ENCODE measurements at regions not wholly inside any gene's neighbourhood (a gene's known extent, or its start where the extent isn't known, plus 50 kb on each side); places are given as distances from the start of the nearest gene placed in this dataset.

- Histone ChIP-seq H3K27me3 (ENCODE audit: insufficient read depth, low read length, poor library complexity) (peaks cover 7% of the 10 kb centered on the region), H3K36me3 (ENCODE audit: insufficient read depth, low read length) (no peaks in the 10 kb centered on the region), H3K4me2 (ENCODE audit: insufficient read depth, low read length) (no peak overlapping the region), H3K79me2 (ENCODE audit: insufficient read depth, low read length) (no peaks in the 10 kb centered on the region), H2AFZ (ENCODE audit: low read depth, low read length) (no peak overlapping the region), H3K27ac (ENCODE audit: low read length) (no peak overlapping the region), H3K9ac (ENCODE audit: low read depth, low read length) (no peak overlapping the region), H4K20me1 (ENCODE audit: insufficient read depth, low read length) (no peaks in the 10 kb centered on the region), H3K4me1 (ENCODE audit: insufficient read depth, low read length) (no peaks in the 10 kb centered on the region), H3K9me3 (ENCODE audit: insufficient read depth, low read length, severe bottlenecking) (no peaks in the 10 kb centered on the region), H3K4me3 (ENCODE audit: low read depth in 1 of 2, low read length in 2 of 2) (no peak overlapping the region)
- no peak for DNase-seq
- TF ChIP-seq EZH2 (IDR thresholded peaks at IDR 0.05; ENCODE audit: borderline replicate concordance, low read depth, low read length, severe bottlenecking) (no peak), CTCF (IDR thresholded peaks at IDR 0.05; ENCODE audit: borderline replicate concordance, extremely low read depth, low read length, poor library complexity, severe bottlenecking) (no peak)
- ATAC-seq (ENCODE audit: insufficient read depth, low read depth): no peak
Measured at GRCh38 chr2:136468799-136469369, 296.5 kb upstream of the THSD7B start.

GRCh38 chr2:136452528-136452927 lies 312.8 kb upstream of the THSD7B start:
- TF ChIP-seq EZH2 (IDR thresholded peaks at IDR 0.05; ENCODE audit: borderline replicate concordance, low read depth, low read length, severe bottlenecking): no peak
- TF ChIP-seq CTCF (IDR thresholded peaks at IDR 0.05; ENCODE audit: borderline replicate concordance, extremely low read depth, low read length, poor library complexity, severe bottlenecking): no peak
- ATAC-seq (ENCODE audit: insufficient read depth, low read depth) (no peak), DNase-seq (no peak)
- Histone ChIP-seq H3K4me2 (ENCODE audit: insufficient read depth, low read length) (no peak overlapping the region), H3K27me3 (ENCODE audit: insufficient read depth, low read length, poor library complexity) (peaks cover 25% of the 10 kb centered on the region), H3K9ac (ENCODE audit: low read depth, low read length) (no peak overlapping the region), H3K27ac (ENCODE audit: low read length) (no peak overlapping the region), H3K4me1 (ENCODE audit: insufficient read depth, low read length) (no peaks in the 10 kb centered on the region), H3K79me2 (ENCODE audit: insufficient read depth, low read length) (no peaks in the 10 kb centered on the region), H3K9me3 (ENCODE audit: insufficient read depth, low read length, severe bottlenecking) (no peaks in the 10 kb centered on the region), H2AFZ (ENCODE audit: low read depth, low read length) (no peak overlapping the region), H3K4me3 (ENCODE audit: low read depth in 1 of 2, low read length in 2 of 2) (no peak overlapping the region), H4K20me1 (ENCODE audit: insufficient read depth, low read length) (no peaks in the 10 kb centered on the region), H3K36me3 (ENCODE audit: insufficient read depth, low read length) (no peaks in the 10 kb centered on the region)

- no peak overlapping the region for H2AFZ ChIP-seq (ENCODE audit: low read depth, low read length)
- H3K9ac ChIP-seq (ENCODE audit: low read depth, low read length): no peak overlapping the region
- H3K4me2 ChIP-seq (ENCODE audit: insufficient read depth, low read length): no peak overlapping the region
- no peaks in the 10 kb centered on the region for H3K79me2 ChIP-seq (ENCODE audit: insufficient read depth, low read length)
- no peak for DNase-seq
- H3K36me3 ChIP-seq (ENCODE audit: insufficient read depth, low read length): no peaks in the 10 kb centered on the region
- H3K4me3 ChIP-seq (ENCODE audit: low read depth in 1 of 2, low read length in 2 of 2): no peak overlapping the region
- H3K27me3 ChIP-seq (ENCODE audit: insufficient read depth, low read length, poor library complexity): peaks cover 25% of the 10 kb centered on the region
- no peak for ATAC-seq (ENCODE audit: insufficient read depth, low read depth)
- TF ChIP-seq CTCF (IDR thresholded peaks at IDR 0.05; ENCODE audit: borderline replicate concordance, extremely low read depth, low read length, poor library complexity, severe bottlenecking) (no peak), EZH2 (IDR thresholded peaks at IDR 0.05; ENCODE audit: borderline replicate concordance, low read depth, low read length, severe bottlenecking) (no peak)
- H3K27ac ChIP-seq (ENCODE audit: low read length): no peak overlapping the region
- H3K4me1 ChIP-seq (ENCODE audit: insufficient read depth, low read length): no peaks in the 10 kb centered on the region
- no peaks in the 10 kb centered on the region for H4K20me1 ChIP-seq (ENCODE audit: insufficient read depth, low read length)
- no peaks in the 10 kb centered on the region for H3K9me3 ChIP-seq (ENCODE audit: insufficient read depth, low read length, severe bottlenecking)
Measured at GRCh38 chr2:136448986-136449780, 316.2 kb upstream of the THSD7B start.

Data from DND-41 (cell line).